ENCODE measurements at regions not wholly inside any gene's neighbourhood (a gene's known extent, or its start where the extent isn't known, plus 50 kb on each side); places are given as distances from the start of the nearest gene placed in this dataset.

DNA sequence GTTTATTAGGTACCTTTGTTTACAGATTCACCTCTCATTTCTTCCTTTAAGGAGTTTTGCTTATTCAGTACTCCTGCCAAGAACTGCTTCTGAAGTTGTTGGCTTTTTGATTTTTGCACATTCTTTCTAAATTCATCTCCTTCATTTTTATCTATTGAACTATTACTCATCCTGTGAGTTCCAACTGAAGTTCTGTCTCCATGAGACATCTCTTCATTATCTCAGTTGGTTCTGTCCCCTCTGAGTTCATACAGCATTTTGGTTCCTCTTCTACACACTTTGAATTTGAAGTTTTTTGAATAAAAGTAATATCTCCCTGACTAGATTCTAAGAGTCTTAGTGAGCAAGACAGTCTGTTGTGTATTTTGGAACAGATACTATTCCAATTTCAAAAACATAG is 299.7 kb downstream of the OTOL1 start:
- TF ChIP-seq CTCF (IDR thresholded peaks at IDR 0.05; ENCODE audit: control extremely low read depth, extremely low read depth), result no peak
- Histone ChIP-seq H3K36me3 (ENCODE audit: control insufficient read depth in 4 of 4, insufficient read depth in 4 of 4, low read length in 4 of 4) (no peaks in the 10 kb centered on the region), H3K9me3 (ENCODE audit: control insufficient read depth in 4 of 4, insufficient read depth in 3 of 4, low read length in 3 of 4) (peaks cover 0 to 4% (median 1%) of the 10 kb centered on the region in 4 donors), H3K9ac (ENCODE audit: insufficient read depth in 1 of 2, low read length in 2 of 2) (no peak overlapping the region), H3K27me3 (ENCODE audit: control insufficient read depth in 3 of 3, insufficient read depth in 3 of 3, low read length in 2 of 3) (no peaks in the 10 kb centered on the region), H3K27ac (ENCODE audit: low read depth in 1 of 2, low read length in 1 of 2) (no peak overlapping the region), H3K4me1 (ENCODE audit: control insufficient read depth in 5 of 5, insufficient read depth in 5 of 5, low read length in 5 of 5) (peaks cover 0 to 24% (median 0%) of the 10 kb centered on the region in 5 donors), H3K4me3 (no peak overlapping the region)
- no peak for DNase-seq
- ATAC-seq (ENCODE audit: insufficient read depth, low FRiP score), result no peak

DNA sequence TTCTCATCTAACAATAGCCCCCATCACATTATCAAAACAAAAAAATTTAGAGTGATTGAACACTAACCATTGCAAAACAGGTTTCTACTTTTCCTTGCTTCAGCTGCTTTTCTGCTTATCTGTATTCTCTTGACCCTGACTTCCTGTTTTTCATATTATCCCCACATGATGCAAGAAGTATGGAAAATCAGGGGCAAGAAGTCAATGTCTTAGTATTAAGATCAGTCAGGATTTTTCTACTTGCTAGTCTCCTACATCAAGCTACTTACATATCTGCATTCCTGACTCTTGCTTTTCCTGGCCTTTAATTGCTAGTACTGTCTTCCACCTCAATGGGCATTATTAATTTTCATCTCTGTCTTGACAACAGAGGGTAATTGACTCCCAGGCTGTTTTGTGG is 300.2 kb downstream of the OTOL1 start:
- no peaks in the 10 kb centered on the region for H3K36me3 ChIP-seq (ENCODE audit: control insufficient read depth in 4 of 4, insufficient read depth in 4 of 4, low read length in 4 of 4)
- no peak for ATAC-seq (ENCODE audit: insufficient read depth, low FRiP score)
- no peak overlapping the region for H3K9ac ChIP-seq (ENCODE audit: insufficient read depth in 1 of 2, low read length in 2 of 2)

GRCh38 chr3:161798016-161798415 is 301.4 kb downstream of the OTOL1 start:
- ATAC-seq (ENCODE audit: insufficient read depth, low FRiP score), result no peak
- Histone ChIP-seq H3K36me3 (ENCODE audit: control insufficient read depth in 4 of 4, insufficient read depth in 4 of 4, low read length in 4 of 4) (no peaks in the 10 kb centered on the region), H3K27me3 (ENCODE audit: control insufficient read depth in 3 of 3, insufficient read depth in 3 of 3, low read length in 2 of 3) (no peaks in the 10 kb centered on the region), H3K9me3 (ENCODE audit: control insufficient read depth in 4 of 4, insufficient read depth in 3 of 4, low read length in 3 of 4) (peaks cover 0 to 4% (median 1%) of the 10 kb centered on the region in 4 donors), H3K27ac (ENCODE audit: low read depth in 1 of 2, low read length in 1 of 2) (no peak overlapping the region), H3K4me1 (ENCODE audit: control insufficient read depth in 5 of 5, insufficient read depth in 5 of 5, low read length in 5 of 5) (peaks cover 0 to 24% (median 0%) of the 10 kb centered on the region in 5 donors), H3K4me3 (no peak overlapping the region), H3K9ac (ENCODE audit: insufficient read depth in 1 of 2, low read length in 2 of 2) (no peak overlapping the region)
- 76 to 91% methylated on average over 3 of the region's 3 CpGs for WGBS, 2 donors
- TF ChIP-seq CTCF (IDR thresholded peaks at IDR 0.05; ENCODE audit: control extremely low read depth, extremely low read depth), result no peak
- DNase-seq, result no peak

More for the DNA sequence above, 300.2 kb downstream of the OTOL1 start:
- Histone ChIP-seq H3K27me3 (ENCODE audit: control insufficient read depth in 3 of 3, insufficient read depth in 3 of 3, low read length in 2 of 3) (no peaks in the 10 kb centered on the region), H3K4me3 (no peak overlapping the region), H3K27ac (ENCODE audit: low read depth in 1 of 2, low read length in 1 of 2) (no peak overlapping the region), H3K9me3 (ENCODE audit: control insufficient read depth in 4 of 4, insufficient read depth in 3 of 4, low read length in 3 of 4) (peaks cover 0 to 4% (median 1%) of the 10 kb centered on the region in 4 donors), H3K4me1 (ENCODE audit: control insufficient read depth in 5 of 5, insufficient read depth in 5 of 5, low read length in 5 of 5) (peaks cover 0 to 24% (median 0%) of the 10 kb centered on the region in 5 donors)
- no peak for TF ChIP-seq CTCF (IDR thresholded peaks at IDR 0.05; ENCODE audit: control extremely low read depth, extremely low read depth)
- DNase-seq, result peak in 1 of 3 donors; percentile 20

GRCh38 chr3:161800985-161801559 is 304.5 kb downstream of the OTOL1 start:
- DNase-seq (no peak), ATAC-seq (ENCODE audit: insufficient read depth, low FRiP score) (no peak)
- peaks cover 0 to 4% (median 1%) of the 10 kb centered on the region in 4 donors for H3K9me3 ChIP-seq (ENCODE audit: control insufficient read depth in 4 of 4, insufficient read depth in 3 of 4, low read length in 3 of 4)
- H3K36me3 ChIP-seq (ENCODE audit: control insufficient read depth in 4 of 4, insufficient read depth in 4 of 4, low read length in 4 of 4), result no peaks in the 10 kb centered on the region
- TF ChIP-seq CTCF (IDR thresholded peaks at IDR 0.05; ENCODE audit: control extremely low read depth, extremely low read depth), result no peak
- no peak overlapping the region for H3K9ac ChIP-seq (ENCODE audit: insufficient read depth in 1 of 2, low read length in 2 of 2)
- no peak overlapping the region for H3K27ac ChIP-seq (ENCODE audit: low read depth in 1 of 2, low read length in 1 of 2)
- H3K4me1 ChIP-seq (ENCODE audit: control insufficient read depth in 5 of 5, insufficient read depth in 5 of 5, low read length in 5 of 5), result peaks cover 0 to 6% (median 0%) of the 10 kb centered on the region in 5 donors
- no peaks in the 10 kb centered on the region for H3K27me3 ChIP-seq (ENCODE audit: control insufficient read depth in 3 of 3, insufficient read depth in 3 of 3, low read length in 2 of 3)
- 58 to 64% methylated on average over 1 of the region's 1 CpG for WGBS, 2 donors
- no peak overlapping the region for H3K4me3 ChIP-seq
